ENCODE measurements at regions not wholly inside any gene's neighbourhood (a gene's known extent, or its start where the extent isn't known, plus 50 kb on each side); places are given as distances from the start of the nearest gene placed in this dataset.
"Not testable (repeated sequence)": the region's sequence is repeated elsewhere in the genome, so short reads cannot be mapped to it uniquely, and the experiment has no call there.

- Histone ChIP-seq H3K4me3 (ENCODE audit: low read depth, low read length) (no peak overlapping the region), H3K27me3 (ENCODE audit: control insufficient read depth, insufficient read depth, low read length) (no peaks in the 10 kb centered on the region), H3K36me3 (ENCODE audit: control insufficient read depth, insufficient read depth, low read length) (no peaks in the 10 kb centered on the region)
- CTCF ChIA-PET, result interaction anchor here (0.6 kb wide), 1 partner anchor 73 kb away, joined by 4 read pairs; no protein-coding TSS in a partner anchor
- no peak for DNase-seq (ENCODE audit: low read depth)
- no peak for TF ChIP-seq CTCF (IDR thresholded peaks at IDR 0.05; ENCODE audit: insufficient read depth, low read depth, low read length)
- POLR2A ChIA-PET, result no interaction called here
Measured at GRCh38 chr3:34511891-34512290, 713.5 kb downstream of the PDCD6IP start.

- DNase-seq (ENCODE audit: low read depth); H3K27me3 ChIP-seq (ENCODE audit: control insufficient read depth, insufficient read depth, low read length); H3K36me3 ChIP-seq (ENCODE audit: control insufficient read depth, insufficient read depth, low read length); POLR2A ChIA-PET; H3K4me3 ChIP-seq (ENCODE audit: low read depth, low read length); CTCF ChIA-PET: not testable (repeated sequence)
Measured at GRCh38 chr3:34519008-34519407, 720.6 kb downstream of the PDCD6IP start.

- Histone ChIP-seq H3K27me3 (ENCODE audit: control insufficient read depth, insufficient read depth, low read length) (no peaks in the 10 kb centered on the region), H3K4me3 (ENCODE audit: low read depth, low read length) (no peak overlapping the region), H3K36me3 (ENCODE audit: control insufficient read depth, insufficient read depth, low read length) (no peaks in the 10 kb centered on the region)
- no peak for TF ChIP-seq CTCF (IDR thresholded peaks at IDR 0.05; ENCODE audit: insufficient read depth, low read depth, low read length)
- CTCF ChIA-PET, result no interaction called here
- DNase-seq (ENCODE audit: low read depth), result no peak
- POLR2A ChIA-PET, result no interaction called here
Measured at GRCh38 chr3:34531156-34531555, 732.7 kb downstream of the PDCD6IP start.

GRCh38 chr3:34533451-34533850, 735.0 kb downstream of the PDCD6IP start:
- no peak for TF ChIP-seq CTCF (IDR thresholded peaks at IDR 0.05; ENCODE audit: insufficient read depth, low read depth, low read length)
- no peak overlapping the region for H3K4me3 ChIP-seq (ENCODE audit: low read depth, low read length)
- DNase-seq (ENCODE audit: low read depth), result no peak
- ChIA-PET CTCF (no interaction called here), POLR2A (no interaction called here)
- no peaks in the 10 kb centered on the region for H3K27me3 ChIP-seq (ENCODE audit: control insufficient read depth, insufficient read depth, low read length)
- no peaks in the 10 kb centered on the region for H3K36me3 ChIP-seq (ENCODE audit: control insufficient read depth, insufficient read depth, low read length)

- CTCF ChIA-PET, result no interaction called here
- no peaks in the 10 kb centered on the region for H3K36me3 ChIP-seq (ENCODE audit: control insufficient read depth, insufficient read depth, low read length)
- TF ChIP-seq CTCF (IDR thresholded peaks at IDR 0.05; ENCODE audit: insufficient read depth, low read depth, low read length), result no peak
Measured at GRCh38 chr3:34534013-34534412, 735.6 kb downstream of the PDCD6IP start.

GRCh38 chr3:34544136-34544535, 745.7 kb downstream of the PDCD6IP start:
- CTCF ChIA-PET, result no interaction called here
- H3K4me3 ChIP-seq (ENCODE audit: low read depth, low read length), result no peak overlapping the region
- no peak for TF ChIP-seq CTCF (IDR thresholded peaks at IDR 0.05; ENCODE audit: insufficient read depth, low read depth, low read length)
- POLR2A ChIA-PET, result no interaction called here
- no peaks in the 10 kb centered on the region for H3K36me3 ChIP-seq (ENCODE audit: control insufficient read depth, insufficient read depth, low read length)
- no peak for DNase-seq (ENCODE audit: low read depth)
- no peaks in the 10 kb centered on the region for H3K27me3 ChIP-seq (ENCODE audit: control insufficient read depth, insufficient read depth, low read length)

More at GRCh38 chr3:34534013-34534412, 735.6 kb downstream of the PDCD6IP start:
- Histone ChIP-seq H3K27me3 (ENCODE audit: control insufficient read depth, insufficient read depth, low read length) (no peaks in the 10 kb centered on the region), H3K4me3 (ENCODE audit: low read depth, low read length) (no peak overlapping the region)
- POLR2A ChIA-PET, result no interaction called here
- DNase-seq (ENCODE audit: low read depth), result no peak

Measured in BJ (cell line).